Endothelial cell of umbilical vein (primary cell): ENCODE measurements at regions not wholly inside any gene's neighbourhood (a gene's known extent, or its start where the extent isn't known, plus 50 kb on each side); places are given as distances from the start of the nearest gene placed in this dataset.

Experiments used
- BruUV-seq: library from RNA; stranded (reverse); fragments of 400-500 nt; replicated peaks from 2 replicates; lab custom pipeline; 2021; lab: Mats Ljungman, UMichigan
- CTCF ChIA-PET: fragments of 300-600, 350-600 bp; sonication (Branson Sonifier 250); formaldehyde crosslinking; loops from one replicate; lab custom pipeline; 2021; ENCODE audit warnings: antibody characterized with exemption, inconsistent platforms; lab: Charles Lee
- POLR2A ChIA-PET: fragments of 300-600, 350-600 bp; sonication (Branson Sonifier 250); formaldehyde crosslinking; loops from one replicate; lab custom pipeline; 2021; ENCODE audit warnings: antibody characterized with exemption, inconsistent platforms; lab: Charles Lee
- DNase-seq: peaks from one replicate; pipeline ENCODE4 v3.0.0-alpha.2; 2011; ENCODE audit warnings: low read depth, low spot score
- FAIRE-seq: peaks from 2 replicates; lab custom pipeline; 2011; peaks lifted over from hg19 to GRCh38; lab: Jason Lieb, UNC
- H2AFZ ChIP-seq: 2 replicates; pipeline ENCODE4 v1.6.0; 2012; ENCODE audit warnings: low read depth, low read length, control low read depth, inconsistent platforms
- H3K27ac ChIP-seq: 2 replicates; pipeline ENCODE4 v1.5.1; 2011; ENCODE audit warnings: low read depth, mild to moderate bottlenecking, control low read depth, low read length, moderate library complexity; ENCODE audit not compliant: insufficient read depth
- H3K27me3 ChIP-seq, 2 experiments: 2 replicates each; pipeline versions ENCODE4 v1.6.0 to v1.6.1; 2011; ENCODE audit warnings: low read length in 2 of 2, mixed read lengths in 1 of 2; ENCODE audit not compliant: control insufficient read depth in 2 of 2, insufficient read depth in 2 of 2
- H3K36me3 ChIP-seq, 2 experiments: 2 replicates in 1 of 2; 3 replicates in 1 of 2; pipeline ENCODE4 v1.5.1; 2011; ENCODE audit warnings: low read length in 2 of 2, mild to moderate bottlenecking in 1 of 2, moderate library complexity in 1 of 2; ENCODE audit not compliant: control insufficient read depth in 2 of 2, insufficient read depth in 2 of 2; ENCODE audit errors: extremely low read depth in 1 of 2
- H3K4me1 ChIP-seq: 3 replicates; pipeline ENCODE4 v1.5.1; 2011; ENCODE audit warnings: mild to moderate bottlenecking, low read length; ENCODE audit not compliant: control insufficient read depth, insufficient read depth; ENCODE audit errors: extremely low read depth
- H3K4me2 ChIP-seq: 2 replicates; pipeline ENCODE4 v1.6.1; 2011; ENCODE audit warnings: low read length, control low read depth, mixed read lengths; ENCODE audit not compliant: insufficient read depth
- H3K4me3 ChIP-seq, 3 experiments: fragments of 200-600 bp in 1 of 3; sonication (generic), shearing (Covaris generic) in 1 of 3; replicated peaks in 1 of 3; 2 replicates each; pipeline ENCODE4 v1.5.1; 2011 to 2016; ENCODE audit warnings: control low read depth in 3 of 3, low read length in 3 of 3, mild to moderate bottlenecking in 2 of 3, inconsistent platforms in 1 of 3, low read depth in 1 of 3, moderate library complexity in 1 of 3; ENCODE audit not compliant: insufficient read depth in 1 of 3
- H3K79me2 ChIP-seq: 2 replicates; pipeline ENCODE4 v1.6.0; 2012; ENCODE audit warnings: low read length, inconsistent platforms; ENCODE audit not compliant: control insufficient read depth, insufficient read depth
- H3K9ac ChIP-seq: replicated peaks from 2 replicates; pipeline ENCODE3; 2011; ENCODE audit warnings: low read length, control low read depth; ENCODE audit not compliant: insufficient read depth; ENCODE audit errors: extremely low read depth
- H3K9me1 ChIP-seq: replicated peaks from 3 replicates; pipeline ENCODE4 v1.6.0; 2011; ENCODE audit warnings: mild to moderate bottlenecking, low read length; ENCODE audit not compliant: control insufficient read depth, insufficient read depth; ENCODE audit errors: extremely low read depth
- H3K9me3 ChIP-seq: replicated peaks from 2 replicates; pipeline ENCODE4 v1.5.1; 2012; ENCODE audit warnings: low read length, inconsistent platforms; ENCODE audit not compliant: control insufficient read depth, insufficient read depth
- H4K20me1 ChIP-seq: replicated peaks from 2 replicates; pipeline ENCODE3; 2011; ENCODE audit warnings: mild to moderate bottlenecking, low read length; ENCODE audit not compliant: control insufficient read depth, insufficient read depth; ENCODE audit errors: extremely low read depth
- EZH2 ChIP-seq: IDR thresholded peaks from 2 replicates; pipeline ENCODE4 v1.6.1; 2012; ENCODE audit warnings: borderline replicate concordance, low read depth, mild to moderate bottlenecking, moderate library complexity, low read length, inconsistent platforms; ENCODE audit not compliant: severe bottlenecking
- JUN ChIP-seq: IDR thresholded peaks from 2 replicates; pipeline ENCODE4 v1.6.1; 2011; ENCODE audit warnings: borderline replicate concordance, low read depth; ENCODE audit not compliant: insufficient read length, insufficient read depth
- POLR2A ChIP-seq: IDR thresholded peaks from 2 replicates; pipeline ENCODE4 v1.6.1; 2012; ENCODE audit warnings: low read depth, mild to moderate bottlenecking, control low read depth, low read length
- POLR2AphosphoS5 ChIP-seq: IDR thresholded peaks from 2 replicates; pipeline ENCODE4 v1.6.1; 2012; ENCODE audit warnings: low read depth, mild to moderate bottlenecking, control low read depth, low read length, moderate library complexity; ENCODE audit not compliant: insufficient read depth
- dilution Hi-C: fragments of 300-500 bp; cut with MboI; formaldehyde crosslinking; loops from one replicate; pipeline ENCODE4 v1.15.0; 2019; ENCODE audit warnings: low sequenced_read_pairs; ENCODE audit not compliant: extremely low pct_ligation_motif_present
- intact Hi-C: fragments of 100-400 bp; cut with micrococcal nuclease; formaldehyde crosslinking; loops from one replicate; pipeline ENCODE4 v1.10.0; 2022
- TF ChIP-seq, protein P1 (sequence below): IDR thresholded peaks from 2 replicates; pipeline ENCODE4 v1.6.1; 2011; ENCODE audit not compliant: insufficient read depth, insufficient read length
- TF ChIP-seq, protein P2 (sequence below), 2 donors: IDR thresholded peaks; 1 replicate in 1 of 2; 2 replicates in 1 of 2; pipeline ENCODE4 v1.5.1; 2011; ENCODE audit warnings: low read length in 2 of 2, mild to moderate bottlenecking in 2 of 2, moderate library complexity in 2 of 2, control low read depth in 1 of 2, inconsistent platforms in 1 of 2, low read depth in 1 of 2; ENCODE audit not compliant: insufficient read depth in 1 of 2; ENCODE audit errors: extremely low read depth in 1 of 2

DNA sequence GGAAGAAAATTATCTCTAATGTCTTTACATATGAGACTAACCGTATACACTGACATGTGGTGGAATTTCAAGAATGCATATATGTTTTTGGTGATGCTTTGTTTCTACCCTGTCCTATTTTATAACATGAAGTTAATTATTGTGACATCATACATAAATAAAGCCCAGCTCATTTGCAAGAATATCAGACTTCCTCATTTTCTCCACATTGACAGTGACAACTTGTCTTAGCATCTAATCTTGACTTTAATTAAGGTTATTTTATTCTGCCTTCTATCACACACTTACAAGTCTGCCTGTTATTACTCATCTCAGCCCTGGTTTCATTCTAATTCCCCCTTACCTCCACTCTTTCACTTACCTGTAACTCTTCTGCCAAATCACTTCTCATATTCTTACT lies 140.6 kb upstream of the STARD13 start:
- TF ChIP-seq, protein P1, sequence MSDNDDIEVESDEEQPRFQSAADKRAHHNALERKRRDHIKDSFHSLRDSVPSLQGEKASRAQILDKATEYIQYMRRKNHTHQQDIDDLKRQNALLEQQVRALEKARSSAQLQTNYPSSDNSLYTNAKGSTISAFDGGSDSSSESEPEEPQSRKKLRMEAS, result no peak
- TF ChIP-seq EZH2 (no peak), POLR2AphosphoS5 (no peak)
- TF ChIP-seq, protein P2, sequence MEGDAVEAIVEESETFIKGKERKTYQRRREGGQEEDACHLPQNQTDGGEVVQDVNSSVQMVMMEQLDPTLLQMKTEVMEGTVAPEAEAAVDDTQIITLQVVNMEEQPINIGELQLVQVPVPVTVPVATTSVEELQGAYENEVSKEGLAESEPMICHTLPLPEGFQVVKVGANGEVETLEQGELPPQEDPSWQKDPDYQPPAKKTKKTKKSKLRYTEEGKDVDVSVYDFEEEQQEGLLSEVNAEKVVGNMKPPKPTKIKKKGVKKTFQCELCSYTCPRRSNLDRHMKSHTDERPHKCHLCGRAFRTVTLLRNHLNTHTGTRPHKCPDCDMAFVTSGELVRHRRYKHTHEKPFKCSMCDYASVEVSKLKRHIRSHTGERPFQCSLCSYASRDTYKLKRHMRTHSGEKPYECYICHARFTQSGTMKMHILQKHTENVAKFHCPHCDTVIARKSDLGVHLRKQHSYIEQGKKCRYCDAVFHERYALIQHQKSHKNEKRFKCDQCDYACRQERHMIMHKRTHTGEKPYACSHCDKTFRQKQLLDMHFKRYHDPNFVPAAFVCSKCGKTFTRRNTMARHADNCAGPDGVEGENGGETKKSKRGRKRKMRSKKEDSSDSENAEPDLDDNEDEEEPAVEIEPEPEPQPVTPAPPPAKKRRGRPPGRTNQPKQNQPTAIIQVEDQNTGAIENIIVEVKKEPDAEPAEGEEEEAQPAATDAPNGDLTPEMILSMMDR (IDR thresholded peaks at IDR 0.05; ENCODE audit: extremely low read depth in 1 of 2, insufficient read depth in 1 of 2, low read depth in 1 of 2, low read length in 2 of 2), result no peak
- ChIA-PET POLR2A (no interaction called here), CTCF (no interaction called here)
- no peaks in the 10 kb centered on the region for H4K20me1 ChIP-seq
- no TSS peak for BruUV-seq
- dilution Hi-C loops (no loop called here), intact Hi-C loops (no loop called here)
- H3K79me2 ChIP-seq, result no peaks in the 10 kb centered on the region
- no peak overlapping the region for H3K27ac ChIP-seq
- no peaks in the 10 kb centered on the region for H3K9me1 ChIP-seq
- H3K36me3 ChIP-seq, result no peaks in the 10 kb centered on the region
- H2AFZ ChIP-seq, result no peak overlapping the region
- no peaks in the 10 kb centered on the region for H3K4me1 ChIP-seq
- DNase-seq (no peak), FAIRE-seq (no peak)
- H3K4me2 ChIP-seq, result no peak overlapping the region
- no peaks in the 10 kb centered on the region for H3K27me3 ChIP-seq
- no peaks in the 10 kb centered on the region for H3K9me3 ChIP-seq
- H3K9ac ChIP-seq, result no peak overlapping the region
- no peak overlapping the region for H3K4me3 ChIP-seq

DNA sequence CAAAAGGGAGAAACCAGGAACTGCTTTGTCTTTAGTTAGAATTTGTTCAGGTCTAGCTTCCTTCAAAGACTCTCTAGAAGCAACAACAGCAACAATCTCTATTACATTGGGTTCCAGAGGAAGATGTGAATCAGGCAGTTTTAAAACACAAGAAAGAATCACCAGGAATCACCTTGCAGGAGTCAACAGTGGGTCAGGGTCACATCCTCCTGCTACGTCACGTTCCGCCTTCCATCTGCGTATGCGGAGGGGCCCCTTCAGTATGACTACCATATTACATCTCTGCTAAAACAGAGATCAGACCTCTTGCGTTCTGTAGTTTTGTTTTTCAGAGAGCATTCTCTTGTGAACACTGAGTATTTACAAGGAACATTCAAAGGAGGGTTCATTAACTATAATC lies 147.8 kb upstream of the STARD13 start:
- dilution Hi-C loops (no loop called here), intact Hi-C loops (no loop called here)
- BruUV-seq, result no TSS peak
- CTCF ChIA-PET, result no interaction called here
- Histone ChIP-seq H3K9me1 (no peaks in the 10 kb centered on the region), H3K9me3 (no peaks in the 10 kb centered on the region), H3K4me2 (no peak overlapping the region), H3K9ac (no peak overlapping the region), H3K27ac (no peak overlapping the region), H4K20me1 (no peaks in the 10 kb centered on the region), H3K4me1 (no peaks in the 10 kb centered on the region), H2AFZ (peak overlapping the region; percentile 20), H3K27me3 (no peaks in the 10 kb centered on the region), H3K36me3 (no peaks in the 10 kb centered on the region), H3K4me3 (no peak overlapping the region), H3K79me2 (no peaks in the 10 kb centered on the region)
- FAIRE-seq (peak; percentile 8), DNase-seq (peak; percentile 77)
- TF ChIP-seq POLR2A (no peak), JUN (no peak), EZH2 (no peak)
- TF ChIP-seq, protein P2 (IDR thresholded peaks at IDR 0.05; ENCODE audit: extremely low read depth in 1 of 2, insufficient read depth in 1 of 2, low read depth in 1 of 2, low read length in 2 of 2), result no peak
- POLR2A ChIA-PET, result no interaction called here
